SU-DHL-6 (cell line): ENCODE measurements at regions not wholly inside any gene's neighbourhood (a gene's known extent, or its start where the extent isn't known, plus 50 kb on each side); places are given as distances from the start of the nearest gene placed in this dataset.

Source experiments
- EZH2phosphoT487 ChIP-seq: fragments of 200-600 bp; sonication (generic), shearing (Covaris generic); conservative IDR thresholded peaks from 2 replicates; pipeline ENCODE4 v1.6.1; 2018; ENCODE audit warnings: mild to moderate bottlenecking, antibody characterized with exemption, low read length, moderate library complexity, mixed read lengths
- TF ChIP-seq, protein P1 (sequence below): fragments of 200-600 bp; sonication (generic); IDR thresholded peaks from one replicate; pipeline ENCODE4 v1.5.1; 2017; ENCODE audit warnings: antibody characterized with exemption, mild to moderate bottlenecking, low read length, moderate library complexity; ENCODE audit not compliant: insufficient read depth, poor library complexity, severe bottlenecking

DNA sequence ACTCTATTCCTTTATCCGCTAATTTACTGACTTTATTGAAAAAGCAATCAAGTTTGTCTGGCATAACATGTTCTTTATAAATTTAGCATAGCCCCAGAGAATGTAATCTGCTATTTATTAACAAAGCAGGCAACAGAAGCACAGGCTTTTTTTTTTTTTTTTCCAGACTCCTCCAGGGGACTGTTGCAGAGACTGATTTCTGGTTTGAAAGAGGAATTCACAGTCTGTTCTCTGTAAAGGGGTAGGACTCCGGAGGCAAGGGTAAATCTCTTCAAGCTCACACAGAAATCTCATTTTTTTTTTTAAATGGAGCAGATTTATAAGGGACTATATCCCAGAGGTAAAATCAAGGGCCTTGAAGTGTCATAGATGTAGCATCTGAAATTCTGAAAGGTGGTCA lies 1386.5 kb upstream of the CDH8 start:
- TF ChIP-seq, protein P1, sequence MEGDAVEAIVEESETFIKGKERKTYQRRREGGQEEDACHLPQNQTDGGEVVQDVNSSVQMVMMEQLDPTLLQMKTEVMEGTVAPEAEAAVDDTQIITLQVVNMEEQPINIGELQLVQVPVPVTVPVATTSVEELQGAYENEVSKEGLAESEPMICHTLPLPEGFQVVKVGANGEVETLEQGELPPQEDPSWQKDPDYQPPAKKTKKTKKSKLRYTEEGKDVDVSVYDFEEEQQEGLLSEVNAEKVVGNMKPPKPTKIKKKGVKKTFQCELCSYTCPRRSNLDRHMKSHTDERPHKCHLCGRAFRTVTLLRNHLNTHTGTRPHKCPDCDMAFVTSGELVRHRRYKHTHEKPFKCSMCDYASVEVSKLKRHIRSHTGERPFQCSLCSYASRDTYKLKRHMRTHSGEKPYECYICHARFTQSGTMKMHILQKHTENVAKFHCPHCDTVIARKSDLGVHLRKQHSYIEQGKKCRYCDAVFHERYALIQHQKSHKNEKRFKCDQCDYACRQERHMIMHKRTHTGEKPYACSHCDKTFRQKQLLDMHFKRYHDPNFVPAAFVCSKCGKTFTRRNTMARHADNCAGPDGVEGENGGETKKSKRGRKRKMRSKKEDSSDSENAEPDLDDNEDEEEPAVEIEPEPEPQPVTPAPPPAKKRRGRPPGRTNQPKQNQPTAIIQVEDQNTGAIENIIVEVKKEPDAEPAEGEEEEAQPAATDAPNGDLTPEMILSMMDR = no peak
- TF ChIP-seq EZH2phosphoT487 = no peak
